HG03575 (cell line): ENCODE measurements at regions not wholly inside any gene's neighbourhood (a gene's known extent, or its start where the extent isn't known, plus 50 kb on each side); places are given as distances from the start of the nearest gene placed in this dataset.
"Not testable (repeated sequence)": the region's sequence is repeated elsewhere in the genome, so short reads cannot be mapped to it uniquely, and the experiment has no call there.

Source experiments
- ATAC-seq: cut with Tn5 transposase; IDR thresholded peaks from one replicate; pipeline ENCODE4 v1.9.1; 2021; ENCODE audit not compliant: unreplicated experiment, insufficient number of reproducible peaks, low FRiP score; ENCODE audit errors: extremely low read depth

- no peak for ATAC-seq
Observed at GRCh38 chr3:107218864-107219269, 158.4 kb upstream of the CCDC54 start.

GRCh38 chr3:107220538-107220937 lies 156.7 kb upstream of the CCDC54 start:
- no peak for ATAC-seq

- no peak for ATAC-seq
Observed at GRCh38 chr3:107221856-107222255, 155.4 kb upstream of the CCDC54 start.

GRCh38 chr3:107222907-107223306 lies 154.3 kb upstream of the CCDC54 start:
- no peak for ATAC-seq

- no peak for ATAC-seq
Observed at GRCh38 chr3:107224026-107224596, 153.1 kb upstream of the CCDC54 start.

GRCh38 chr3:107227091-107227490 lies 150.1 kb upstream of the CCDC54 start:
- no peak for ATAC-seq

- ATAC-seq, result not testable (repeated sequence)
Observed at GRCh38 chr3:107233877-107234276, 143.4 kb upstream of the CCDC54 start.

GRCh38 chr3:107235193-107235927 lies 141.9 kb upstream of the CCDC54 start:
- no peak for ATAC-seq

GRCh38 chr3:107235928-107236315 lies 141.3 kb upstream of the CCDC54 start:
- ATAC-seq, result peak; percentile 66

GRCh38 chr3:107236655-107237337 lies 140.4 kb upstream of the CCDC54 start:
- ATAC-seq, result no peak

GRCh38 chr3:107238787-107239186 lies 138.5 kb upstream of the CCDC54 start:
- ATAC-seq, result no peak

- ATAC-seq, result no peak
Observed at GRCh38 chr3:107239703-107240102, 137.5 kb upstream of the CCDC54 start.

- peak; percentile 56 for ATAC-seq
Observed at GRCh38 chr3:107240183-107241091, 136.8 kb upstream of the CCDC54 start.

GRCh38 chr3:107241217-107241616 lies 136.0 kb upstream of the CCDC54 start:
- ATAC-seq, result no peak

GRCh38 chr3:107242579-107242978 lies 134.7 kb upstream of the CCDC54 start:
- ATAC-seq, result no peak

GRCh38 chr3:107247116-107247515 lies 130.1 kb upstream of the CCDC54 start:
- ATAC-seq, result no peak

GRCh38 chr3:107249132-107249531 lies 128.1 kb upstream of the CCDC54 start:
- no peak for ATAC-seq

GRCh38 chr3:107250221-107250620 lies 127.0 kb upstream of the CCDC54 start:
- no peak for ATAC-seq

- no peak for ATAC-seq
Observed at GRCh38 chr3:107251819-107252218, 125.4 kb upstream of the CCDC54 start.
